HepG2 (cell line): ENCODE measurements at regions not wholly inside any gene's neighbourhood (a gene's known extent, or its start where the extent isn't known, plus 50 kb on each side); places are given as distances from the start of the nearest gene placed in this dataset.

ENCODE experiments used
- ATAC-seq: fragments of 200-7000 bp; cut with Tn5 transposase; 3 replicates; pipeline ENCODE4 v1.9.1; 2020; ENCODE audit warnings: mild to moderate bottlenecking, moderate library complexity
- BruUV-seq: library from RNA; stranded (reverse); fragments of 400-500 nt; replicated peaks from 2 replicates; lab custom pipeline; 2021; lab: Mats Ljungman, UMichigan
- CTCF ChIA-PET: fragments of 300-600 bp; formaldehyde crosslinking; extraction: SDS; loops from one replicate; lab custom pipeline; 2021; ENCODE audit warnings: low total read pairs, inconsistent platforms, low intra/inter-chr PET ratio; lab: Yijun Ruan, JAX
- POLR2A ChIA-PET: fragments of 350-600 bp; sonication (Branson Sonifier 250); formaldehyde crosslinking; loops from one replicate; lab custom pipeline; 2020; ENCODE audit warnings: antibody characterized with exemption, inconsistent platforms; lab: Yijun Ruan, JAX
- DNase-seq: peaks from one replicate; pipeline ENCODE4 v3.0.0-alpha.2; 2015; ENCODE audit warnings: low spot score
- FAIRE-seq: peaks from 3 replicates; lab custom pipeline; 2011; peaks lifted over from hg19 to GRCh38; lab: Jason Lieb, UNC
- H2AFZ ChIP-seq: one replicate; pipeline ENCODE4 v1.6.1; 2011; ENCODE audit warnings: low read length, inconsistent platforms
- H3K27ac ChIP-seq: fragments of 300-600 bp; 3 replicates; pipeline ENCODE4 v1.8.0; 2011; ENCODE audit warnings: mixed run types, mild to moderate bottlenecking, mixed read lengths, low read length, inconsistent platforms; ENCODE audit not compliant: insufficient read depth; ENCODE audit errors: extremely low read length
- H3K27me3 ChIP-seq, 2 experiments: fragments of 200-600 bp in 1 of 2; 2 replicates in 1 of 2; 3 replicates in 1 of 2; pipeline versions ENCODE4 v1.6.0 to v1.8.0; 2011; ENCODE audit warnings: low read length in 2 of 2, mild to moderate bottlenecking in 2 of 2, moderate library complexity in 2 of 2, inconsistent platforms in 1 of 2; ENCODE audit not compliant: insufficient read depth in 2 of 2, control insufficient read depth in 1 of 2
- H3K36me3 ChIP-seq, 2 experiments: fragments of 200-600 bp in 1 of 2; replicated peaks in 1 of 2; 2 replicates in 1 of 2; 3 replicates in 1 of 2; pipeline versions ENCODE4 v1.5.1 to v1.8.0; 2011; ENCODE audit warnings: low read length in 2 of 2, inconsistent platforms in 1 of 2; ENCODE audit not compliant: insufficient read depth in 2 of 2, control insufficient read depth in 1 of 2
- H3K4me1 ChIP-seq: 2 replicates; pipeline ENCODE4 v1.5.1; 2012; ENCODE audit warnings: low read length, inconsistent platforms; ENCODE audit not compliant: insufficient read depth
- H3K4me2 ChIP-seq: 2 replicates; pipeline ENCODE4 v1.6.0; 2011; ENCODE audit warnings: low read depth, low read length, inconsistent platforms
- H3K4me3 ChIP-seq, 3 experiments: fragments of 200-600 bp in 1 of 3; sonication (generic), shearing (Covaris generic) in 1 of 3; replicated peaks in 1 of 3; 2 replicates each; pipeline ENCODE4 v1.5.1; 2011 to 2016; ENCODE audit warnings: low read length in 3 of 3, inconsistent platforms in 2 of 3, low read depth in 2 of 3, mild to moderate bottlenecking in 2 of 3, control low read depth in 1 of 3, mixed read lengths in 1 of 3; ENCODE audit not compliant: insufficient read depth in 1 of 3
- H3K79me2 ChIP-seq: one replicate; pipeline ENCODE4 v1.6.1; 2011; ENCODE audit warnings: low read length, inconsistent platforms; ENCODE audit not compliant: insufficient read depth
- H3K9ac ChIP-seq: 2 replicates; pipeline ENCODE4 v1.6.0; 2011; ENCODE audit warnings: mild to moderate bottlenecking, low read depth, low read length, inconsistent platforms; ENCODE audit not compliant: insufficient read depth
- H3K9me3 ChIP-seq: 2 replicates; pipeline ENCODE4 v1.5.1; 2012; ENCODE audit warnings: mild to moderate bottlenecking, low read length
- H4K20me1 ChIP-seq: 2 replicates; pipeline ENCODE4 v1.6.0; 2011; ENCODE audit warnings: inconsistent platforms, mild to moderate bottlenecking, low read length, moderate library complexity; ENCODE audit not compliant: insufficient read depth
- AFF4 ChIP-seq: sonication (generic); formaldehyde crosslinking; IDR thresholded peaks from 2 replicates; pipeline ENCODE4 v1.4.0; 2020; ENCODE audit warnings: missing genetic modification reagents
- ATF7 ChIP-seq, 2 experiments: fragments of 450-650 bp in 1 of 2; sonication (generic) in 1 of 2; formaldehyde crosslinking in 1 of 2; IDR thresholded peaks; 2 replicates each; pipeline versions ENCODE4 v1.4.0 to v1.6.1; 2016 to 2020; ENCODE audit warnings: antibody characterized with exemption in 1 of 2, mild to moderate bottlenecking in 1 of 2, missing genetic modification reagents in 1 of 2
- CBX1 ChIP-seq: IDR thresholded peaks from one replicate; pipeline ENCODE4 v1.6.1; 2016; ENCODE audit warnings: antibody characterized with exemption, low read depth
- ELF3 ChIP-seq: IDR thresholded peaks from 2 replicates; pipeline ENCODE4 v1.6.1; 2016; ENCODE audit warnings: missing genetic modification reagents, missing compliant biosample characterization
- EZH2 ChIP-seq: conservative IDR thresholded peaks from 2 replicates; pipeline ENCODE4 v1.6.1; 2012; ENCODE audit warnings: mild to moderate bottlenecking, low read depth, low read length, moderate library complexity
- MAF1 ChIP-seq: sonication (generic); formaldehyde crosslinking; IDR thresholded peaks from 2 replicates; pipeline ENCODE4 v1.5.0; 2020; ENCODE audit warnings: missing genetic modification reagents, borderline replicate concordance
- NFIC ChIP-seq: IDR thresholded peaks from 2 replicates; pipeline ENCODE4 v1.6.1; 2012; ENCODE audit warnings: mild to moderate bottlenecking, low read length, inconsistent platforms
- PHF20 ChIP-seq: sonication (generic); formaldehyde crosslinking; IDR thresholded peaks from 2 replicates; pipeline ENCODE4 v1.5.0; 2020; ENCODE audit warnings: mild to moderate bottlenecking, missing genetic modification reagents
- ZBTB4 ChIP-seq: sonication (generic); formaldehyde crosslinking; IDR thresholded peaks from 2 replicates; pipeline ENCODE4 v1.4.0; 2020; ENCODE audit warnings: missing genetic modification reagents, mild to moderate bottlenecking, borderline replicate concordance
- ZNF556 ChIP-seq: sonication (generic); formaldehyde crosslinking; IDR thresholded peaks from 2 replicates; pipeline ENCODE4 v1.4.0; 2020; ENCODE audit warnings: mild to moderate bottlenecking, missing genetic modification reagents, borderline replicate concordance
- ZNF569 ChIP-seq: sonication (generic); formaldehyde crosslinking; IDR thresholded peaks from 2 replicates; pipeline ENCODE4 v1.5.0; 2020; ENCODE audit warnings: mild to moderate bottlenecking, missing genetic modification reagents, moderate library complexity, borderline replicate concordance
- WGBS: methylation state at CpG from one replicate; pipeline ENCODE4 v1.1.6; 2017; ENCODE audit warnings: low lambda C conversion rate; 5-methylcytosine and 5-hydroxymethylcytosine counted together
- in situ Hi-C: cut with HindIII; loops from 2 replicates; pipeline ENCODE4 v1.10.0; 2017; ENCODE audit warnings: low pct_unique_long_range_greater_than_20kb; ENCODE audit not compliant: extremely low pct_ligation_motif_present
- intact Hi-C: fragments of 100-400 bp; cut with micrococcal nuclease; formaldehyde crosslinking; loops from one replicate; pipeline ENCODE4 v1.10.0; 2022; ENCODE audit not compliant: unreplicated experiment

- TF ChIP-seq ZBTB4 (CRISPR knock-in tag) (no peak), PHF20 (CRISPR knock-in tag) (no peak), ATF7 (IDR thresholded peaks at IDR 0.05) (no peak), ATF7 (CRISPR knock-in tag; IDR thresholded peaks at IDR 0.05) (no peak), MAF1 (CRISPR knock-in tag) (no peak), ZNF556 (CRISPR knock-in tag) (no peak), ELF3 (no peak)
These were observed 55.0 kb upstream of the ETV3 start (continued) for GRCh38 chr1:157193219-157193618.

GRCh38 chr1:157189986-157190982 is 52.1 kb upstream of the ETV3 start:
- DNase-seq (no peak), ATAC-seq (no peak), FAIRE-seq (no peak)
- POLR2A ChIA-PET = no interaction called here
- H3K9me3 ChIP-seq = no peaks in the 10 kb centered on the region
- H2AFZ ChIP-seq = no peak overlapping the region
- H4K20me1 ChIP-seq = no peaks in the 10 kb centered on the region
- no peaks in the 10 kb centered on the region for H3K79me2 ChIP-seq
- no peaks in the 10 kb centered on the region for H3K4me1 ChIP-seq
- H3K27ac ChIP-seq = no peak overlapping the region
- intact Hi-C loops = loop anchor here (5.0 kb wide), 1 partner anchor 172 kb away; no protein-coding TSS in a partner anchor
- no peak overlapping the region for H3K9ac ChIP-seq
- TF ChIP-seq NFIC (no peak), ZNF569 (no peak), AFF4 (no peak), EZH2 (no peak), CBX1 (no peak)
- no peak overlapping the region for H3K4me3 ChIP-seq
- H3K27me3 ChIP-seq = peaks cover 2 to 18% of the 10 kb centered on the region in 2 experiments; a peak in 3 of 5 replicates
- no peak overlapping the region for H3K4me2 ChIP-seq
- 36% methylated on average over 20 of the region's 22 CpGs for WGBS
- in situ Hi-C loops = loop anchor here (5.0 to 10.0 kb wide), 3 partner anchors 117 to 302 kb away; no protein-coding TSS in a partner anchor
- H3K36me3 ChIP-seq = no peaks in the 10 kb centered on the region
- BruUV-seq = no TSS peak
- CTCF ChIA-PET = no interaction called here
